Endothelial cell of hepatic sinusoid (primary cell): ENCODE measurements at regions not wholly inside any gene's neighbourhood (a gene's known extent, or its start where the extent isn't known, plus 50 kb on each side); places are given as distances from the start of the nearest gene placed in this dataset.

Experiments used
- in situ Hi-C: cut with HindIII; loops from 2 replicates; pipeline ENCODE4 v1.10.0; 2017; ENCODE audit warnings: low sequenced_read_pairs

GRCh38 chr3:167188592-167188991 is 191.5 kb downstream of the ZBBX start:
- in situ Hi-C loops = no loop called here

GRCh38 chr3:167187221-167187620 is 192.9 kb downstream of the ZBBX start:
- in situ Hi-C loops = no loop called here

GRCh38 chr3:167184511-167184910 is 195.6 kb downstream of the ZBBX start:
- in situ Hi-C loops = no loop called here

- in situ Hi-C loops = no loop called here
These were observed 207.7 kb downstream of the ZBBX start for GRCh38 chr3:167172377-167172776.

GRCh38 chr3:167167491-167167890 is 212.6 kb downstream of the ZBBX start:
- in situ Hi-C loops = no loop called here

GRCh38 chr3:167166594-167167253 is 213.4 kb downstream of the ZBBX start:
- in situ Hi-C loops = no loop called here

- in situ Hi-C loops = no loop called here
These were observed 214.1 kb downstream of the ZBBX start for GRCh38 chr3:167166012-167166411.

GRCh38 chr3:167163580-167163979 is 216.5 kb downstream of the ZBBX start:
- in situ Hi-C loops = no loop called here

GRCh38 chr3:167162083-167162482 is 218.0 kb downstream of the ZBBX start:
- in situ Hi-C loops = no loop called here

- in situ Hi-C loops = no loop called here
These were observed 219.3 kb downstream of the ZBBX start for GRCh38 chr3:167160781-167161180.

GRCh38 chr3:167151636-167152035 is 228.5 kb downstream of the ZBBX start:
- in situ Hi-C loops = no loop called here

GRCh38 chr3:167148136-167148535 is 232.0 kb downstream of the ZBBX start:
- in situ Hi-C loops = no loop called here

- in situ Hi-C loops = no loop called here
These were observed 233.2 kb downstream of the ZBBX start for GRCh38 chr3:167146911-167147310.

- in situ Hi-C loops = no loop called here
These were observed 254.3 kb downstream of the ZBBX start for GRCh38 chr3:167125612-167126407.

- in situ Hi-C loops = no loop called here
These were observed 259.3 kb downstream of the ZBBX start for GRCh38 chr3:167120828-167121227.

- in situ Hi-C loops = no loop called here
These were observed 263.8 kb downstream of the ZBBX start for GRCh38 chr3:167116120-167116922.

GRCh38 chr3:167115331-167115934 is 264.7 kb downstream of the ZBBX start:
- in situ Hi-C loops = no loop called here

- in situ Hi-C loops = no loop called here
These were observed 265.5 kb downstream of the ZBBX start for GRCh38 chr3:167114619-167115018.

- in situ Hi-C loops = no loop called here
These were observed 266.9 kb downstream of the ZBBX start for GRCh38 chr3:167113035-167113830.

GRCh38 chr3:167110901-167111300 is 269.2 kb downstream of the ZBBX start:
- in situ Hi-C loops = no loop called here
